GM19395 (cell line): ENCODE measurements at regions not wholly inside any gene's neighbourhood (a gene's known extent, or its start where the extent isn't known, plus 50 kb on each side); places are given as distances from the start of the nearest gene placed in this dataset.

Experiments
- ATAC-seq: cut with Tn5 transposase; IDR thresholded peaks from one replicate; pipeline ENCODE4 v1.9.1; 2021; ENCODE audit warnings: mild to moderate bottlenecking, moderate library complexity; ENCODE audit not compliant: unreplicated experiment

DNA sequence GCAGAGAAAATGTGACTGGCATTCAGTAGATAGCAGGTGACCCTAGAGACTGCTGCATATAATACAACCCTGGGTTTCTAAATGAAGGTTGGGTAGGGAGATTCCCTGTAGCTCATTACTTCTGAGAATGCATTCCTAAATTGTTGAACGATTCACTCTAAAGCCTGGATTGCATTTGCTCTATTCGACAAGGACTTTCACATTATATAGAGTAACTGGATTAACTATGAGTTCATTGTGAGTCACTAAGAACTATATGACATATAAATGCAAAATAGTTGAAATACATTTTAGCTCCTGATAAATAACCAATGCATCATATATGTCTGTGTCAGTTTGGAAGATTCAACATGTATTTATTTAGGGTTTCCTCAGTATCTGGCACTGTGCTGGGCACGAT, 294.7 kb upstream of the CCDC54 start:
- ATAC-seq: no peak

DNA sequence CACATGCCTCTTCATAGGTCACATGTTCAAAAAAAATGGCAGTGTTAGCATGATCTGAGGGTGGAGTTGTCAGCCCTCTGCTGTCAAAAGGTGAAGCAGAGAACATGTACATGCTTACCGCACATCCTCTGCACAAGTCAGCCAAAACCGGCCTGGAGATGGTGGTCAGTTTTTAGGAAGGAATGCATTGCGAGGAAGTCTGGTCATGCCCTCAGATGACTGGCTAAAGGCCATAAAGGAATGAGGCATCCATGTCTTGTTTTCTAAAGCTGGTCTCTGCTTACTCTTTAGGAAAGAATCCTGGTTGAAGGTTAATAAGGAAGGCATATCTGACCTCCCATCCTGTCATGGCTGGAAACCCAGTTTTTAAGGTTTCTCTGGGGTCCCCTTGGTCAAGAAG, 292.0 kb upstream of the CCDC54 start:
- no peak for ATAC-seq

DNA sequence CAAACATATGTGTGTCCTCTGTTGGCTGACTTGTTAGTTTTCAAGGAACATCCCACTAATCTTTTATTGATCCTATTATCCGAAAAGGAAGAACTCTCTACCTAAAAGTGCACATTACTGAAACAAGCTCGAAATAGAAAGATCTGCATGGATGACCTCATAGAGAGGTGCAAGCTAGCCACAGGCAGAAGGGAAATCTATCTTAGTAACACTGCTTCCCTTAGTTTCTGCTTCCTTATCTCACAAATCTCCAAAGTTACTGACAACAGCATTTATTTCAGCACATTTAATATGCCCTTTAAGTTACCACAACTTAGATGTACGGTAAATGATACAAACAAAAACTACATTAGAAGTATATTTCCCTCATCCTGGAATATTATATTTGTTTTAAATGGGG, 285.1 kb upstream of the CCDC54 start:
- no peak for ATAC-seq

DNA sequence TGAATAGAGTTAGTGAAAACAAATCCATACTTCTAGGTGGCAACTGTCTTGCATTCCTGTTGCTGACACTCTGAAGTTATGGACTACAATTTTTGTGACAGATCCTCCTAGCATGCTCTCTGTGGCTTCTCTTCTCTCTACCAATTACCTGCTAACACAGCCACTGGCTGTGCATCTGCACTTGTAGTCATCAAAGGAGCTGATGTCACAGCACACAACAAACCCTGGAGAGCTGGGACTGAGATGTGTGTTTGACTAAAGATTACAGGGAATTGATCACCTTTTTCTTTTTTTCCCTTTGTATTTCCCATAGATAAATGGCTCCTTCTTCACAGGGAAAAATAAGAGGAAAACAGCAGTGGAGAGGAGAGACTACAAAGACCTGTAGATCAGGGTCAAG, 278.4 kb upstream of the CCDC54 start:
- ATAC-seq: no peak

- ATAC-seq: no peak
Observed at GRCh38 chr3:107100137-107100536, 277.1 kb upstream of the CCDC54 start.

DNA sequence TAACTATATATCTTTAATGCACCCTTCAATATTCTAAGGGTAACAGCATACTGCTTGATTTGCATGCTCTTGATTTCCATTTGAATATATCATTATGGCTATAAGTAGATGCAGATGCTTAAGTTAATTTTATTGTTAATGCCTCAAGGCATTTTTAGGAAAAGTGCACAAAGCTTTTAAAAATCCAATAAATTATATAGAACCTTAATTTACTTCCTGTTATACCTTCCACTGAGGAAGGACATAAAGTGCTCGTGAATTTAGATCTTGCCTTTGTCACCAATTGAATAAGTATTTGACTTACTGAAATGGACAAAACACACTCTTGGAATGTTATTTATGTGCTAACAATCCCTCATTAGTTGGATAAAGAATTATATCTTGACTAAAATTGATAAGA, 276.7 kb upstream of the CCDC54 start:
- ATAC-seq: no peak

DNA sequence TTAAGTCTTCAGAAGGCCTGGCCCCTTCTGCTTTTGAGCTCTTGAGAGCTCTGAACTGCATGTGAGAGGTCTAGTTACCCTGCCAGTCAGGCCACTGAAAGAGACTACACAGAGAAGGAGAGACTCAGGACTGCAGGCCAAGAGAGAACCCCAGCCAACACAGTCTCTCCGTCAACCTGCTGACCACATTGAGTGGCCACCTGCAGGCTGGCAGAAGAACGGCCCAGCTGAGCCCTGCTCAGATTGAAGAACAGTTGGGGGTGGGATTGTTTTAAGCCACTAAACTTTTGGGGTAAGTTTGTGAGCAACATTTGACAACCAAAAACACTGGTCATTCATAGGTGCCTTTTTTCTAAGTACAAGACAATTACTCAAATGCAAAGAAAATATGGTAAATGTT, 273.5 kb upstream of the CCDC54 start:
- ATAC-seq: no peak

DNA sequence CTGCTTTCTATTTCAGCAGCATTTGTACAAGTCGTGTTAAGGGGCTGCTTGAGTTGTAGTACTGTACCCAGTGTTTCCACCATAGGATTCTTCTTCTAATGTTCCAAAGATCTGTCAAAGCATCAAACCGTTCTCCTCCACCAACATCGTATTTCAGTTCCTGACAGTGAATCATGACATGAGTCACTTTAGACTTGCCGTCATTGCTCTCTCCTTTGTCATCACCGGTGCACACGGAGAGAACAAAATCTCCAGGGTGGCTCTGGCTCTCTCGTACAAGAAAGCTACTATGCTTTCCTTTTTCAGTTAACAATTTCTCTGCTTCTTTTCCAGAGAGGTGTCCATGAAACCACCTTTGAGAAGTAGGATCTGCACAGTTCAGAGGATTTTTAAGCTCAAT, 270.9 kb upstream of the CCDC54 start:
- no peak for ATAC-seq

- no peak for ATAC-seq
Observed at GRCh38 chr3:107106907-107107306, 270.3 kb upstream of the CCDC54 start.

GRCh38 chr3:107110596-107111305, 266.5 kb upstream of the CCDC54 start:
- ATAC-seq: no peak

GRCh38 chr3:107111872-107112271, 265.4 kb upstream of the CCDC54 start:
- no peak for ATAC-seq

DNA sequence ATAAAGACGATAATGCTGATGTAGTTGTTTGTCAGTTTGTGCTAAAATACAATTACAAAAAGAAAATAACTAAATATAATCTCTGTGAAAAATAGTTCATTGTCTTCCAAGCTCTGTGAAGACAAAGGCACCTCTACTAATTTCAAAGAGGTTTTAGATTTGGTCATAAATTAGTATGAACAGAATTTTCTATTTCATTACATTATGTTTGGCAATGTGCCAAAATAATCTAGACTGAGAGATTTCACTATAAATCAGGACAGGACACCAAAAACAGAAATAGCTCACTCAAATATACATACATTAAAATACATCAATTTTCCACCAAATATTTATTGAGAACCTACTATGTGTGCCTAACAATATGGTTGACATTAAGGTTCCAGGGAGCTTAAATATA, 264.9 kb upstream of the CCDC54 start:
- no peak for ATAC-seq

GRCh38 chr3:107116251-107116650, 261.0 kb upstream of the CCDC54 start:
- ATAC-seq: no peak

GRCh38 chr3:107117156-107117555, 260.1 kb upstream of the CCDC54 start:
- ATAC-seq: no peak

GRCh38 chr3:107117922-107118536, 259.2 kb upstream of the CCDC54 start:
- ATAC-seq: no peak

GRCh38 chr3:107124885-107125284, 252.4 kb upstream of the CCDC54 start:
- ATAC-seq: no peak

- ATAC-seq: no peak
Observed at GRCh38 chr3:107128946-107129345, 248.3 kb upstream of the CCDC54 start.

DNA sequence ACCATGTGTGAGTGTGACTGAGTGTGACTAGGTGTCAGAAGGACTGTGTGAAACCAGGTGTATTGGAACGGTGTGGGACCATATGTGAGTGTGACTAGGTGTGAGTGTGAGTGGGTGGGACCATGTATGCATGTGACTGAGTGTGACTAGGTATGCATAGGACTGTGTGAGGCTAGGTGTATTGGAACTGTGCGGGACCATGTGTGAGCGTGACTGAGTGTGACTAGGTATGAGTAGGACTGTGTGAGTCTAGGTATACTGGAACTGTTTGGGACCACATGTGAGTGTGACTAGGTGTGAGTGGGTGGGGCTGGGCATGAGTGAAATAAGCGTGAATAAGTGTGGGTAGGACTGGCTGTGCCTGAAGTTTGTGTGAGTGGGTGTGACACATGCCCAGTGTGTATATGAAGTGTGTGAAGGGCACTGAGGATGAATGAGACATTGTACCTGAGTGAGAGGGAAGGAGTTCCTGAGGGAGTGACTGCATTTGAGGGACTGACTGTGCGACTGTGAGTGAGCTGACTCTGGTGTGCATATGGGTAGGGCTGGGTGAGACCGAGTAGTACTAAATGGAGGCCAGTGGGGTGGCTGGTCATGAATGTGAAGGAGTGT, 247.0 kb upstream of the CCDC54 start:
- ATAC-seq: no peak

DNA sequence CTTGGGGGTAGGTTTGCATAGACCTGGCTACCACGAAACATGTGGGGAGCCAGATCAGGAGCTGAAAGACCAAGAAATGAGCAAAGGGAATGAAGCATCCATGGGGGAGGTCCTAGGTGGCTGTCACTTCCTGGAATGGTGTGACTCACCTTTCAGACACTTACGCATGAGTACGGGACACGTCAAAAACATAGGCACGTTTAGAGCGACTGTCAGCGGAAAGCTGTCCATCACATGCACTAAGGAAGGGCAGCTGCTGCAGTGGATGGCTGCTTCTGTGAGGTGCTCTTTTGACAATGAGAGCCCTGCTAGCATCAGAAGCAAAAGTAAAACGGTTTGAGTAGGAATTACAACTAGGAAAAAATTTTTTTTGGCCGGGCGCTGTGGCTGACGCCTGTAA, 244.6 kb upstream of the CCDC54 start:
- ATAC-seq: no peak

GRCh38 chr3:107133891-107134290, 243.3 kb upstream of the CCDC54 start:
- ATAC-seq: no peak

- ATAC-seq: no peak
Observed at GRCh38 chr3:107142171-107142570, 235.1 kb upstream of the CCDC54 start.

- ATAC-seq: no peak
Observed at GRCh38 chr3:107142786-107143575, 234.3 kb upstream of the CCDC54 start.
